HG02798 (cell line): ENCODE measurements at regions not wholly inside any gene's neighbourhood (a gene's known extent, or its start where the extent isn't known, plus 50 kb on each side); places are given as distances from the start of the nearest gene placed in this dataset.
"Not testable (repeated sequence)": the region's sequence is repeated elsewhere in the genome, so short reads cannot be mapped to it uniquely, and the experiment has no call there.

Experiments
- ATAC-seq: cut with Tn5 transposase; IDR thresholded peaks from one replicate; pipeline ENCODE4 v1.9.1; 2021; ENCODE audit warnings: mild to moderate bottlenecking; ENCODE audit not compliant: unreplicated experiment, poor library complexity

DNA sequence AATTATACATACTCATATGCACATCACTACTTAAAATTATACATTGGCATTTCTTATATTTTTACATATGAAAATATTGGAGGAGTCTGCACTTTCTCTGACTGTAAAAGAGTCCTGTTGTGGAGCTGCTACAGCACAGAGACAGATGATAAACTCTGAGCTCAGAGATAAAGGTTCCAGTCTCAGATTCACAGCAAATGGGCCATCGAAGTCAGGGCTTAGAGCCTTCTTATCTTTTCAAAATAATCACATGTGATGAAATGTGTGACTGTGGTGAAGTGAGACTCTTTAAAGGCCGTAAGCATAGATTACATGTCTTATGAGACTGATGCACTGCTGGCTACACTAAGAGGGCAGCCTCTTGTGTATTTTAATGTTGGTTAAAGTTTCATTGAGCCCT lies 187.5 kb upstream of the SYNPR start:
- ATAC-seq = no peak

DNA sequence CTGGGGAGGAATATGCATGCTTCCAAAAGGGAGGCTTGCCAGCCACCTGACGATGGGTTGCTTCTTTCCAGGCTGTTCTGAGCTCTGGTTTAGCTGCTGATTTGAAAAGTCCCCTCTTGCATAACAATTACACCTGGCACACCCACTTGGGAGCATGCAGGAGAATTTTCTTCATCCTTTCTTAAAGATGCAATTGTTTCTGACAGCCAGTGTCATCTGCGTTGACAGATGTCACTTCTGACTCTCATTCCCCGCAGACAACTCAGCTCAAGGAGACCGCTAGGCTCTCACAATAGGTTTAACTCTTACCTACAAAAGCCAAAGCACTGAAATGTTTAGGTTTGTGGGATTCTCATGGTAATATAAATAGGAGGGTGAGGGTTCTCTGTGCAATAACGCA lies 185.6 kb upstream of the SYNPR start:
- ATAC-seq = no peak

DNA sequence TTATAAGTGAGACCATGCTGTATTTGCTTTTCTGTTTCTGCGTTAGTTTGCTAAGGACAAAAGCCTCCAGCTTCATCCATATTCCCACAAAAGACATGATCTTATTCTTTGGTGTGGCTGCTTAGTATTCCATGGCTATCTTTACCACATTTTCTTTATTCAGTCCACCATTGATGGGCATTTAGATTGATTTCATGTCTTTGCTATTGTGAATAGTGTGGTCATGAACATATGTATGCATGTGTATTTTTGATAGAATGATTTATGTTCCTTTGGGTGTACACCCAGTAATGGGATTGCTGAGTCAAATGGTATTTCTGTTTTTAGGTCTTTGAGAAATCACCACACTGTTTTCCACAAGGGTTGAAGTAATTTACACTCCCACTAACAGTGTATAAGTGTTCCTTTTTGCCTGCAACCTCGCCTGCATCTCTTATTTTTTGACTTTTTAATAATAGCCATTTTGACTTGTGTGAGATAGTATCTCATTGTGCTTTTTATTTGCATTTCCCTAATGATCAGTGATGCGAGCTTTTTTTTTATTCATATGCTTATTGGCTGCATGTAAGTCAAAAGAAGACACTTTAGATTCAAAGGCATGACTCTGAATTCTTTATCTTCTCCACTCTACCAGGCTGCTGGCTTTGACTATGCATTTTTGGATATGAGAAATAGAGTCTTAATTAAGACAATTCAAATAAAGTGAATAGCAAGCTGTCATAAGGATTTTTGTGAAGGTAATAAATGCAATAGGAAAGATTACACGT lies 183.3 kb upstream of the SYNPR start:
- no peak for ATAC-seq

DNA sequence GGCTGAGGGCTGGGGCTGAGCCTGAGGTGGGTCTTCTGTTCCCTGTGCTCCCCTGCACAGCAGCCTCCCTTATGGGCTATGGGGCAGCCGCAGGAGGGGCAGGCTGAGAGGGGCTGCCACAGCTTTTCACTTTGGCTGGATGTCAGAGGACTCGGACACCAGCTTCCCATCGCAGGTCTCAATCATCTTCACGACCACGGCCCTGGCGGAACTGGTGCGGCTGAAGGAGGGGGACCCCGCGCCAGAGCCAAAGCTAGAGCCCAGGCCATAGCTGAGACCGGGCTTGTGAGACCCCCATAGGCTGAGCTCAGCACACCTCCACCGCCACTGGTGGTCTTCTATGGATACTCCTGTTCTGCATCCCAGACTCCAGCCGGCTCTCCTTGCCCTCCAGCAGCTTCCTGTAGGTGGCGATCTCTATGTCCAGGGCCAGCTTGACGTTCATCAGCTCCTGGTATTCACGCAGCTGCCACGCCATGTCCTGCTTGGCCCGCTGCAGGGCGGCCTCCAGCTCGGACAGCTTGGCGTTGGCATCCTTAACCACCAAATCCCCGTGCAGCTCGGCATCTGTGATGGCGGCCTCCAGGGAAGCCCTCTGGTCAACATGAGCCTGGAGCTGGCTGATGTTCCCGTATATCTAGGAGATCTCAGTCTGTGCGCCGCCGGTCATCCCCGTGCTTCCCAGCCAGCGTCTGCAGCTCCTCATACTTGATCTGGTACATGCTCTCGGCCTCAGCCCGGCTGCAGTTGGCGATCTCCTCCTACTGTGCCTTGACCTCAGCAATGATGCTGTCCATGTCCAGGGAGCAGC lies 181.7 kb upstream of the SYNPR start:
- ATAC-seq = no peak

DNA sequence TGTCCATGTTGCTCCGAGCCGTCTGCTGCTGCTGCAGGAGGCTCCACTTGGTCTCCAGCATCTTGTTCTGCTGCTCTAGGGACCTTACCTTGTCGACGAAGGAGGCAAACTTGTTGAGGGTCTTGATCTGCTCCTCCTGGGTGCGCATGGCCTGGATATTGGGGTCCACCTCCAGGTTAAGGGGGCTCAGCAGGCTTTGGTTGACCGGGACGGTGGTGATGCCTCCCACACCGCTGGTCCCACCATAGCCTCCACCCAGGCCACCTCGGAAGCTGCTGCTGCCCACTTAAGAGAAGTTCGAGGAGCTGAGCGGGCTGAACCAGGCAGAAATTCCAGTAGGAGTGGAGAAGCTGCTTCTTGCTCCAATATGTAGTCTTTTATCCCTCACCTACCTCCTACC lies 180.7 kb upstream of the SYNPR start:
- ATAC-seq = no peak

DNA sequence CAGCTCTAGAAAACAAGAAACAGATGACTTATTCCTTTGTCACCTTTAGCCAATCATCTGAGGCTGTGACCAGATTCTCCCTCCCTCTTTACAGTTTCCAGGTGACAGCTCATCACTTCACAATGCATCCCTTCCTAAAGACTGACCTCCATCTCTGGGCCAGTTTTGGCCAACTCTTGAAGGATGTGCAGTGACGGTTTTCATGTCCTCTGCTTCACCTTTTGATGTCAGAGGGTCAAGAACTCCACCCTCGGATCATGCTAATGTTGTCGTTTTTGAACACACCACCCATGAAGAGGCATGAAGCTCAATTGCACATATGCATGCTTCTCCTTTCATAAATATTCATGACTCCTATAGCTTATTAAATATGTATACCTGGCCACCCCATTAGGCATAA lies 161.2 kb upstream of the SYNPR start:
- no peak for ATAC-seq

DNA sequence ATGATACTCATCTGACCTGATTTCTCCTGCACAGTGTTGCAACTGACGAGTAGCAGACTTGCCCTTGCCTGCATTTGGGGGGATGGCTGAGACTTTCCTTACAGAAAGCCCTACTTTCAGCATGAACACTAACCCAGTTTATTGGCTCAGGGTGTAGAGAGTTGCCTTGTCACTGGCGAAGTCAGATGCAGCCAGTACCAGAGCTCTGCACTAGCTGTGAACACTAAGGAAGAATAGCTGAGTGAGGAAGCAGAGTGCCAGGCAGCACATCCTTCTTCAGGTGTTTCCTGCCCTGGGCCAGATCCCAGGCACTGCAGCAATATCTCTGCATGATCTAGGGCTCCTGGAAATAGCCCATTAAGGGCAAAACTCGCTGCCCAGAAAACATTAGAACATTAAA lies 154.0 kb upstream of the SYNPR start:
- ATAC-seq = no peak

DNA sequence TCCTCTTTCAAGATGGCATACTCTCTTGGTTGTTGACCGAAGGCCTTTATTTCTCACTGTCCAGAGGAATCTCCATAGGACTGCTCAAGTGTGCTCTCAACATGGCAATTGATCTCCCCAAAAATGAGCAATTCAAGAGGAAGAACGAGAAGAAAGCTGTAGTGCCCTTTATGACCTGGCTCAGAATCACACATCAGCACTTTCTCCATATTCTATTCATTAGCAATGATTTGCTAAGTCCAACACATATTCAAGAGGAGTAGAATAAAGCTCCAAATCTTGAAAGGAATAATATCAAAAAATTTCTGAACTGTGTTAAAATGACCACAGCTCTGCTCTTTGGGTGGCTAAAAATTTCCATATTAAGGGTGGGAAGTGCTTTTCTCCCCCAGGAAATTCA lies 151.6 kb upstream of the SYNPR start:
- no peak for ATAC-seq

DNA sequence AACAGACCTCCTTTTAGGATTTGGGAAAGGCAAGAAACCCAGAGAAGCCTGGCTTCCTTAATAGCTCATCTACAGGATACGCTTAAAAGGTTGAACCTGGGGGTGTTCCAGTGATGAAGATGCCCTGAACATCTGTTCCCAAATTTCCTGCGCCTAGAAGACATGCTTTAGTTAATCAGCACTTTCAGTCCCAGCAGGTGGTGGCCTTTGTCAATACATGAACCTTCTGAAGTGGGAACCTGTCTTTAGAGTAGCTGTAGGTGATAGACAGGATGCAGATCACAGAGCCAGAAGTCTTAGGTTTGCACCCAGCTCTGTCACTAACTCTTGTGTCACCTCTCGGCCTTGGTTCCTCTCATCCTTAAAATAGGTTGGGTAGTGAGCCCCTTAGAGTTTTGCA lies 149.7 kb upstream of the SYNPR start:
- no peak for ATAC-seq

DNA sequence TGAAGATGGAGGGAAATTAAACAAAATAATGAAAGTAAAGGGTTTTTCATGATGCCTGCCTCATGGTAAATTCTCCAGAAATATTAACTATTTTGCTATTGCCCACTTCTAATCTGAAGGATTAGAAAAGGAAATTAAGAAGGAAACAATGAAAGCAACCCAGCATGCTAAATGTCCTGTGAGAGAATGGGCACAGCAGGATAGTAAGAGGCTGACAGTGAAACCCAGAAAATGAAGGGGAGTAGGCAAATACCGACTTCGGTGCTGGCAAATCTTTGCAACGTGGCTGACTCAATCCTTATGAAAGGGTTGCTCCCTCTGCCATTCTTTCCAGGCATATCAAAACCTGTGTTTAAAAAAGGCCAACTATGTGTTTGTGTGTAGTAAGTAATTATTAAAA lies 147.5 kb upstream of the SYNPR start:
- ATAC-seq = no peak

DNA sequence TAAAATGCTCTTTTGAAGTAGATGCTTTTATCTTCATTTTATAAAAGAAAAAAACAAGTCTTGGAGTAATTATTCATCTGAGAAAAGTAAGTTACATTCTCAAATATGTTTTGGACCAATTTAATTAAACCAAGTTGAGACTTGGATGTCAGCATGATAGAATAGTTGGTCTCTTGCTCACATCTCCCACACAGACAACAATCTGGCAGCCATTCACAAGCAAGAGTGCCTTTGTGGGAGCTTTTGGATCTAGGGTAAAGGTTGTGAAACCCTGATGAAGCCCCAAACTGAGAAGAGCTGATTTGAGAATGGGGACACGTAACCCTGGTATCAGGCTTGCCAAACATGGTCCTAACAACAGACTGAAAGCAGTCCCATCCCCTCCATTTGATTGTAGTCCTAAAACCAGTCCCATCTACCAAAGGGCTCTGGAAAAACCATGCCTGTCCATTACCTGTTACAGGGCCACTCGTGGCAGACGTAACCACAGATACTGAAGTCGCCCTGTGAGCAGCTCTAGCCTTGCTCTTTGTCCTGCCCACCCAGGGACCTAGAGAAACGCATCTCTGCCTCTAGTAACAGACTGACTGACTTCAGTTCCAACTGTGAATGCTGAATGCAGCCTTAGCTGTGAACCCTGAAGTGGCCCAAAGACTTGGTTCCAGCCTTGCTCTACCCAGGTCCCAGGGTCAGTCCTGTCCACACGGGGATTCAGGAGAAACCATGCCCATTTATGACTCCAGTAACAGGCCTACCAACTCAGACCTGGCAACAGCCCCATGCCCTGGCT lies 145.5 kb upstream of the SYNPR start:
- ATAC-seq = no peak

DNA sequence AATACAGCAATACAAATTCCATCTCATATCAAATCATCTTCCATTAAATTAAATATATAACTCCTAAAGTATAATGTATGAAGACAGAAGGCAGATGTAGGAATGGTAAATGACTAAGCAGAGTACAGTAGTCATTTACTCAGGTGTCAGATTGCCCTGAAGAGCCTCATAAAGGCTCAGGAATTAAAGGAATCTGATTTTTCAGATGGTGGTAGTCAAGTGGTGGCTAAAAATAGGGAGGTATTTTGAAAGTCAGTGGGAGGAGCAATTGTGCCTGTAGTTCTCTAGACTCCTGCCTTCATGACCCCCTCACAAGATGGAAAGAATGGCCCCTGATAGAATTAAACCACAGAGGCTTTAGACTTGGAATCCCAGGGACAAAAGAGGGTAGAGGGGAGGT lies 142.7 kb upstream of the SYNPR start:
- ATAC-seq = no peak

DNA sequence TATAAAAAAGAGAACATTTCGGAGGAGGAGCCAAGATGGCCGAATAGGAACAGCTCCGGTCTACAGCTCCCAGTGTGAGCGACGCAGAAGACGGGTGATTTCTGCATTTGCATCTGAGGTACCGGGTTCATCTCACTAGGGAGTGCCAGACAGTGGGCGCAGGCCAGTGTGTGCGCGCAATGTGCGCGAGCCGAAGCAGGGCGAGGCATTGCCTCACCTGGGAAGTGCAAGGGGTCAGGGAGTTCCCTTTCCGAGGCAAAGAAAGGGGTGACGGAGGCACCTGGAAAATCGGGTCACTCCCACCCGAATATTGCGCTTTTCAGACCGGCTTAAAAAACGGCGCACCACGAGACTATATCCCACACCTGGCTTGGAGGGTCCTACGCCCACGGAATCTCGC lies 141.9 kb upstream of the SYNPR start:
- ATAC-seq = not testable (repeated sequence)

DNA sequence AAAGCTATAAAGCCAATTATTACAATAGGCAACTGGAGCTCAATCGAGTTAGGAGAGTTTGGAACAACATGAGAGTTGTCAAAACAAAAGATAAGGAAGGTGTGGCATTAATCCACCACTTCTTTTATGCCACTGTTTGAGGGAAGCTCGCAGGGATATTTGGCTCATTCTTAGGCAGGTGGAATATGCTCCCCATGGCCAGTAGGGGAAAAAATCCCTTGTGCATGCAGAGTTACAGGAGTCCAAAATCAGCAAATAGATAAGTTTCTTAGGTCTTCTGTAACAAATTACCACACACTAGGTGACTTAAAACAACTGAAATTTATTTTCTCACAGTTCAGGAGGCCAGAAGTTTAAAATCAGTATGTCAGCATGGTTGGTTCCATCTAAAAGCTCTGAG lies 135.4 kb upstream of the SYNPR start:
- ATAC-seq = no peak

DNA sequence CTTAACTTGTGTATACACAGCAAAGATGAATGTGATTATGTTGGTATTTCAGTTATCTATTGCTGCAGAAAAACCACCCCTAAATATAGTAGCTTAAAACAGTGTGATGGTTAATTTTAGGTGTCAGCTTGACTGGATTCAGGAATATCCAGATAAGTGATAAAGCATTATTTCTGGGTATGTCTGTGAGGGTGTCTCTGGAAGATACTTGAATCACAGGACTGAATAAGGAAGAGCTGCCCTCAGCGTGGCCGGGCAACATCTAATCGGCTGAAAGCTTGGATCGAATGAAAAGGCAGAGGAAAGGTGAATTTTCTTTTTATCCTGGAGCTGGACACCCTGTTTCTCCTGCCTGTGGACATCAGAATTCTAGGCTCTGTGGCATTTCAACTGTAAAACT lies 132.0 kb upstream of the SYNPR start:
- ATAC-seq = no peak

DNA sequence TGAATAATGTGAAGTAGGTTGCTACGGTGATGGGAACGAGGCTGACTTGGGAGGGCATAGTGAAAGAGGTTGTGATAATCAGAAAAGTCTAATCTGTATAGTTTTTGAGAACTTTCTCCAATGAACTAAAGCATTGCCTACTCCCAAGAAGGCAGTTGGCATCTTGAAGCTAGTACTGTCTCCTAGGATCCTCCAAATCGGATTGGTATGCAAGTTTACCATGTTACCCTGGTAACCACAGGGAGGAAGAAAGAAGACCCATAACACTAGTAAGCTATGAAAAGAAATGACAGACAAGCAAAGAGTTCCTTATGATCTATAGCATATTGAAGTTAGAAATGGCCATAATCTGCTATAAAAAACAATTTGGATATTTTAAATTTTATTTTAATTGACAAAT lies 127.2 kb upstream of the SYNPR start:
- ATAC-seq = no peak

DNA sequence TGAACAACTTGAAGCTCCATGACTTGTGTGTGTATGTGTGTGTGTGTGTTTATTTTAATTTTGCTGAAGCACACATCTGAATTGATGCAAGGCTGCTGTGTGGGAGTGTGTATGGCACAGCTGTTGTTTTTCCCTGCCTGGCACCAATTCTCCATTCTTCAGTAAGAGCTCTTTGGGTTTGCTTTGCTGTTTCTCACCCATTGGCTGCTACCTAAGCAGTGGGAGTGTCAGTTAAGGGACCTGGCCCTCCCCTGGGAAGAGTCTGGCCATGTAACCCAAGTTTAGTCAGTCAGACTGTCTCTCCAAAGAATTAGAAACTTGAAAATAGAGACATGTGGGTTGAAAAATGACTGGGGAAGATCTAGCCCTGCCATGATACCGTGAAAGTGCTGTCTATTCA lies 126.2 kb upstream of the SYNPR start:
- ATAC-seq = no peak

DNA sequence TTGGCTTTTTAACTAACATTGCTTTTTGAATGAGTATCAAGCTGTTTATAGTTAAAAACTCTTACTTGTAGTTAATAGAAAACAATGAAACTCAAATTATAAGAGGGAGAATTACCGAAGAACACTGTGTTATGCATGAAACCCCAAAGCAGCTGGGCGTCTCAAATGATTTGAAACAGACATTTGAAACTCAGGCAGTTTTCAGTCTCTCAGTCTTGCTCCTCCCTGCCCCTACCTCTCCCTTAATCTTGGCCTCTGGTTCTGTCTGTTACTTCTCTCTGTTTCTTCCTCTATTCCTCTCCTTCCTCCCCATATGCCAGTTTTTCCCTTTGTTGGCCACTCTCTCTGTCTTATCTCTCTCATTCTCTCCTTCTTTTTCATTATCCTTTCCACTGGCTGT lies 118.3 kb upstream of the SYNPR start:
- ATAC-seq = no peak

DNA sequence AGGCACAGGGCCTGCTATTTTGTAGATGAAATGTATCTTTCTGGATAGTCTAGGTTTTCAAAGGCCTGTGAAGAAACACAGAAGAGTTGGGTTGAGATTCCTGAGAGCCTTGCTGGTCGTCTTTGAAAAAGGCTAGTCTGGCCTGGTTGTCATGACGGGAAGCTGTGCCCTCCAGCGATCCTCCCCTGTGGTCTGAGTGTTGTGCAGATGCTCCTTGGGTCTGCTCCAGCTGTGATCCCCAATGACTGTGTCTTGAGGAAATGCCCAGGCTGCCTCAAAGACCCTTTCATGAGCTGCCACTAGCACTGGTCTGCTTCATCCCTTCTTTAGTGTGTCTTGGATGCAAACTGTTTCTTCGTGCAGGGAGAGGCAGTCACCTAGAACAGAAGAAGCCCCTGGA lies 111.0 kb upstream of the SYNPR start:
- ATAC-seq = no peak

DNA sequence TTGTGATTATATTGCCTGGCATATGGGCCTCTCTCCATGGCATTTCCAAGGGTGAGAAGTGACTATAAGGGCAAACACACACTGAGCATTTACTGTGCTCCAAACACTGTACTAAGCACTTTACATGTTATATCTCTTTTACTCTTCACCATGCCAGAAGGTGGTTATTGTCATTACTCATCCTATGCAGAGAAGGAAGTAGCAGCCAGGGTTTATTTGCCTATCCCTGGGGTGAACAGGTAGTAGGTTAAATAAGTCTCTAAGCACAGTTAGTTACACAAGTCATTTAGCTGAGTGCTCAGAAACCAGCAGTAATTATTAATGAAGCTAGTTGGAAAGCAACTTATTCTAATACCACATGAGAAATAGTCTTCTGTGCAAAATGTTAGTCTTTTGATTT lies 109.9 kb upstream of the SYNPR start:
- ATAC-seq = no peak

DNA sequence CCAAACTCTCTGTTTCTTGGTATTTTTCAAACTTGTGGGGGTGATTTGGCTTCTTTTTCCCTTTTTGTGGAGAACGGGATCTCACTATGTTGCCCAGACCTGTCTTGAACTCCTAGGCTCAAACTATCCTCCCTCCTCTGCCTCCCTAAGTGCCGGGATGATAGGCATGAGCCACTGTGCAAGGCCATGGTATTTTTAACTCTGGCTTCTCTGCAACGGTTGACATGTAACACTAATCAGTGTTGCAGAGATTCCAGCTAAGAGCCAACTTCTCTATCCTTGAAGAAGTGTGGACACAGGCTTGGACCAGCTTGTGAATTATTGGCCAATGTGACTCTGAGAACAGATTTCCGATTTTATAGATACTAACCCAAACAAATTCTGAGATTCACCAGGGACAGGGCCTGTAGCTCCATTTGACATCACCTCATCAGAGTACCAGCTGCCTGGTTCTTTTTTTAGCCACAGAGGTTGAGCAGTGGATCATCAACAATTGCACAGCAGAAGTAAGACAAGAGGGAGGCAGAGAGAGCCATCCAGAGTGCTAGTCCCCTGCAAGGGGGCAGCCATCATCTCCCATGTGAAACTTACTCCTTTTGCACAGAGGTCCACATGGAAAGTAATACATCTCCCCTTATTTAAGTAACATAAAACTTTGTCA lies 98.1 kb upstream of the SYNPR start:
- ATAC-seq = no peak
